SK-MEL-5 (cell line): ENCODE measurements at regions not wholly inside any gene's neighbourhood (a gene's known extent, or its start where the extent isn't known, plus 50 kb on each side); places are given as distances from the start of the nearest gene placed in this dataset.

ENCODE experiments used
- DNase-seq: peaks from one replicate; pipeline ENCODE4 v3.0.0-alpha.2; 2016; ENCODE audit warnings: low read depth, low spot score
- in situ Hi-C: cut with HindIII; loops from 2 replicates; pipeline ENCODE4 v1.10.0; 2016; ENCODE audit warnings: low sequenced_read_pairs, high pct_unique_total_duplicates, low pct_unique_long_range_greater_than_20kb

DNA sequence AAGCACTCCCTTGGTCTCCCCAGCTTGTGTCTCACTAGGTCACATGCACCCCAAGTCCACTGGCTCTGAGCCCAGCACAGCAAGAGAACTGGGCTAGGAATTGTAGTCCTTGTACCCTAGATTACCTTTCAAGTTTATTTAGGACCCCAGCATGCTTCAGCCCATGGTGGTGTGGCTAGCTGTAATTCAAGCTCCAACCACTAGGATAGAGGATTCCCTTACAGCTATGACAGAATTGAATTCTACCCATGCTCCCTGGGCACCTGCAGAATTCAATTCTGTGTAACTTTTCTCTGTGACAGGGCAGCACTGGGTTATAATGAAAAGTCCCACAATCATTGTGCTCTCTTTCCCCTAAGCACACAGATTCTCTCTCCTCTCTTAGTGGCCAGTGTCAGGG is 253.8 kb upstream of the DMD start:
- in situ Hi-C loops = no loop called here
- DNase-seq = peak; percentile 1

DNA sequence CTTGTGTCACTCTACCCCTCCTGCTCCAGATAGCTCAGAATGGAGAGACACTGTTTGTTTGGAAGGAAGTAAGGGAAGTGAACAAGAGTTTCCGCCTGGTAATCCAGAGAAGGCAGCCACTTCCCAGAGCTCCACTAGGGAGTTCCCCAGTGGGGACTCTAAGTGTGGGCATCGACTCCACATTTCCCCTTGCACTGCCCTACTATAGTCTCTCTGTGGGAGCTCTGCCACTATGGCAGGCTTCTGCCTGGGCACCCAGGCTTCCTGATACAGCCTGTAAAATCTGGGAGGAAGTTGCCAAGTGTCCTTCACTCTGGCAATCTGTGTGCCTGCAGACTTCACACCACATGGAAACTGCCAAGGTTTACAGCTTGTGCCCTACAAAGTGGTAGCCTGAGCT is 245.8 kb upstream of the DMD start:
- in situ Hi-C loops = no loop called here
- no peak for DNase-seq

DNA sequence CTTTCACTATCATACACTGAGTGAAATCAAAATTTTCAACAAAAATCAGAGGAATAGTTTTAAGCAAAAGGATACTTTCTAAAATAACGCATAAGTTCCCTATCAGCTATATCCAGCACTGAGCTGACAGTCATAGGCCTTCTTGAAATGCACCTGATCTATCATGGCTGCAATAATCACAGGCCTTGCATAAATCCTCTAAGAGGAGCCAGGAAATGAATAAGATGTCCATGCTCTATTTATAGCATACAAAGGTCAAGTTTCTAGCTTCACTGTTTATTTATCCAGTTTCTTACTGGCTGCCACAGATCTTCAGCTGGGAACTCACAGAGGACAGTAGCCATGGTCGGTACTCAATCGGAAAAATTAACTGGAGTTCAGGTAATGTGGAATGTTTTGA is 235.9 kb upstream of the DMD start:
- in situ Hi-C loops = no loop called here
- no peak for DNase-seq

DNA sequence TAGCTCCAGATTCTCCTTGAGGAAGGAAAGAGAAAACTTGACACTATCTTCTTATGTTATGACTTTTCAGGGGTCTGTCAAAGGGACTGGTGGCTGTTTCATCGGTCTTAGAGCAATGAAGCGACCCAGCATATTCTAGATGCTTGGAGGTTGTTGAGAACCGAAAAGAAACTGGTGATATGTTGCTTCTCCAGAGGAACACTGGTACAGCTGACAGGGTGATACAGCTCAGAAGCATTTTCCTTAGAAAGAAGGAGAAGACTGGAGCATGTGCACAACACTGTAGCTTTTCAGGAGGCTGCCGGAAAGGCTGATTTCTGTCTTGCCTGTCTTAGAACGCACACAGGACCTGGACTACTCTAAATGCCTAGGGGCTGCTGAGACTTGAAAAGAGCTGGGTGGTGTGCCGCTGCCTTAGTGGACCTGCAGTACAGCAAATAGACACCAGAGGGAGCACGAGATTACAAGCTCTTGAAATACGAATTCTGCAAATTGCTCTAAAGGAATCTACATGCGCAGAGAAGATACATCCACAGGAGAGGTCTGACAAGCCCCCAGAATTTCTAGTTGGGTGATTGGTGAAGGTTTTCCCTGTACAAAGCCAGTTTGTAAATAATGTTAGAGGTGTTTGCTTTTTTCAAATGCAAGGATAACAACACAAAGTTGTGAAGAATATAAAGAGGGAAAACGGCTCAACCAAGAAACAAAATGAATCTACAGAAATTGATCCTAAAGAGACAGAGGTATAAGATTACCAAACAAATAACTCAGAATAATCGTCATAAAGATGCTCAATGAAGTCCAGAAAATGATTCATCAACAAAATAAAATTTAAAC is 223.1 kb upstream of the DMD start:
- in situ Hi-C loops = no loop called here
- peak; percentile 71 for DNase-seq

DNA sequence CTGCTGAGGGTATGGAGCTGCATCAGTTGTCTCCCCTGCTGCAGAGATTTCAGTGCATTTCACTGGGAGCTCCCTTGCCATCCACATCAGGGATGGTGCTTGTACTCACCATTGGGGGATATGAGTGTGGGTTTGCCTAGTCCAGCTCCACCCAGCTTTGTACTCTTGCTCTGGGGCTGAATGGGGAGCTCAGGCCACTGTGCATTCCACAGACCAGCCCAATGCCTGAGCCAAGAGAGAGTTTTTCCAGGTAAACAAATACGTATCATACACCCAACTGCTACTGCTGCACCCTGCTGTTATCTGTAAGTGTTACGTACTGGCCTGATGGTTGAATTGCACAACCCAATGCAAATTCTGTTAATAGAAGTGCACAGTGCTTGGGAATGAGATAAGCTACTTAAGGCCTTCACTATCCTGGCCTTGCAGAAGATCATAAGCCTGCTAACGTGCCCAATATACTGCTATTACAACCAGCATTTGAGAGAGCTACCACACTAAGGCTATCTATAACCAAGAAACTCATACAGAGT is 205.0 kb upstream of the DMD start:
- in situ Hi-C loops = no loop called here
- no peak for DNase-seq

DNA sequence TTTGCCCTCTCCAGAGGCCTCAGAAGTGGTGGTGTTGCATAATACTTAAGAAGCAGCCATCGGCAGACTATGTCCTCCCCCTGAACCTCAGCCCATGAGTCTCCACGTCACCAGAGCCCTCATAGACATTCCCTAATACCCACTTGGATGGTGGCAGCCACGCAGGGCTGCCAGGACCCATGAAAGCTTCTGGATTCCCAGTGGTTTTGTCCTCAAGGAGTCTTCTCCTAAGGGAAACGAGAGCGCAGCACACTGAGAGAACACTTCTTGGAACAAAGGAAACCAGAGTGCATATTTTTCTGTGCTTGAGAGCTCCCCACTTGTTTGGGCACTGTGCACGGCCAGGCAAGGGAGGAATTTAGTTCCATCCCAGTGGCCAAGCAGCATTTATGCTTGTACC is 204.1 kb upstream of the DMD start:
- DNase-seq = no peak
- in situ Hi-C loops = no loop called here

DNA sequence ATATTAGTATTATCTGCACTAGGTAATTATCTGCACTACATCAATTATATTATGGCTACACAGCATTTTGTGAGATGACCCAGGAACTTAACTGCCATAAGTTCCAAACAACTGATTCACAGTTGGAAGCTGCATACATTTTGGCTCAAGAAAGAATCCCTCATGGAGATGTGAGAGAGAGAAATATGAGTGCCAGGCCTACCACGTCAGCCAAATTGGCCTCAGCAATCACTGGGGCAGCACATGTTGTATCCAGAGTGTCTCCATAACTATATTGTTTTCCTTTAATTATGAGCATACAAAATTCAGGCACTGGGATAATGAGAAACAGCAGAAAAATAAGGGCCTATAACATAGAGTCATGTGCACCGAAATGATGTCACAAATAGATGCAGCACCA is 174.2 kb upstream of the DMD start:
- in situ Hi-C loops = no loop called here

DNA sequence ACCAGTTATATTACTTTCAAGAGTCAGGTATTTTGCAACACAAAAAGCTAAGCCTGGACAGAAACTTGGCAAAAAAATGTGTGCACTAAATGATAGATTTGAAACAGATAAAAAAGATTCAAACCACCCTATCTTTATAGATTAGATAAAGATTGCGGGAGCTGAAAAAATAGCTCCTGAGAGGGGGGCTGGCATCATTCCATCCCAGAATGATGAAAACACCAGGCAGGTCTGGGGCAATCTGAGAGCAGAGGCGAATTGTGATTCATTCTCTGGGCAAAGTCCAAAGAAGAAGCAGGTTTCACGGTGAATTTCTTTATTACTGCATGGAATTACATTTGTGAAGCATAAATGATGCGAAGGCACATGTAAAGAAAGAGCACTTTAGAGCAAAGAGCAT is 168.5 kb upstream of the DMD start:
- no peak for DNase-seq
- in situ Hi-C loops = no loop called here

More for the DNA sequence above, 174.2 kb upstream of the DMD start:
- DNase-seq = no peak

DNA sequence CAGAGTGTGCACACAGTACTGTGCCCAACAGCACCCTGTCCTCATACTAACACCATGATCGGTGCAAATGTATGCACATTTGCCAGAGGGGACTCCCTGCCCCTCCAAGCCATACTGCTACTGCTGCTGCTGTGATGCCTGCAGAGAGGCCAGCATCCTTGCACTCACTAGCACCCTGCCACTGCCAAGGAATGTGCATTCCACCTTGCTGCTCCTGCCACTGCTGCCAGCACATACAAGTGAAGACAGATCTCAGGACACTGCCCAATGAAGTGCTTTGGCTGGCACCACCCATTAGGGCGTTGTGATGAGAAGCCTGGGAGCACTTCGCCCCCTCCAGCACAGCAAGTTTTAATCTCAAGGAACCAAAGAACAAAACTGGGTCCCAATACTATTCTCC is 146.3 kb upstream of the DMD start:
- DNase-seq = no peak
- in situ Hi-C loops = no loop called here

DNA sequence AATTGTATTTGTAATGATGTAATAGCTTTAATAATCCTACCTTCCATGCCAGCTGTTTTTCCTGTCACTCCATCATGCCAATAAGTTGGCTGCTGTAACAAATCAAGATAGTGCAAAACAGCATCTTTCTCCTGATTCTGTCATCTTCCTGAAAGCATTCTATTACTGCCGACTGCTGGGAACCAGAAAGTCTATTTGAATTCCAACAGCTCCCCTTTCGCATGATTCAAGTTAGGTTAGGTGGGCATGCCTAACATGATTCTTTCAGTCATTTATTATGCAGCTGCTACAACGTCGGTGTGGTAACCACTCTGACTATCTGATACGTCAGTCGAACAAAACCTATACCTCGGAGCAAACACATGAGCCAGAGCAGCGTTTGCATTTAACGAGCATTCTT is 127.9 kb upstream of the DMD start:
- in situ Hi-C loops = no loop called here
- peak; percentile 16 for DNase-seq

DNA sequence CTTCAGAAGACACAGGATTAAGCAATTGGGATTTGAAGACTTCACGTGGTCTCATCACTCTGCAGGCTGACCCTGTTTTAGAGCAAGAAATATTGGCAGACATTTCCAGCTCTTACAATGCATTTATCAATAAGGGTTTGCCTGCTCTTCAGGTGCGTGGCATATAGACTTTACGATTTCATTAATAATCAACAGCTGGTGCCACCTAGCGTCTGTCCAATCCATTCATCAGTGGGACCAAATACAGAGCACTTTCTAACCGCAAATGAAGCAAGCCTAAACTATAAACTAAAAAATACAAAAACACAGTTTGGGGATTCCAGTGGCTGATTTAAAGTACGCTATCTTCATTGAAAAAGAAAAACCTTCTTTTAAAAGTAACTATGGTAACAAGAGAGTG is 125.4 kb upstream of the DMD start:
- DNase-seq = peak; percentile 57
- in situ Hi-C loops = no loop called here

DNA sequence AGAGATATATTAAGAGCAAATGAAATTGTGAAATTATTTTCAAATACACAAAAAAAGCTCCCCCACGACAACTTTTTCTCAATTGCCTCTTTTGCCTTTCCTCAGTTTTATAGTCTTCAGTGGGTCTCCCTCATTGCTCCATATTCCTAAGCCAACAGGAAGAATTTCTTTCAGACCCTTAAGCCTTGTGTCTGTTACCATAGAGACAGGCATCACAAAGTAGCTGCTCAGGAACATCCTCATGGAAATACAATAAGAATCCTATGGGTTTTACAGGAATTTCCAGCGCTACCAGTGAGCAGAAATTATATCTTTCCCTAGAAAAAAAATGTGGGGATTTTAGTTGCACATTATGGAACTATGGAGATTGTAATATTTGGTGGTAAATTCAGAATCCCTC is 121.9 kb upstream of the DMD start:
- no peak for DNase-seq
- in situ Hi-C loops = no loop called here

DNA sequence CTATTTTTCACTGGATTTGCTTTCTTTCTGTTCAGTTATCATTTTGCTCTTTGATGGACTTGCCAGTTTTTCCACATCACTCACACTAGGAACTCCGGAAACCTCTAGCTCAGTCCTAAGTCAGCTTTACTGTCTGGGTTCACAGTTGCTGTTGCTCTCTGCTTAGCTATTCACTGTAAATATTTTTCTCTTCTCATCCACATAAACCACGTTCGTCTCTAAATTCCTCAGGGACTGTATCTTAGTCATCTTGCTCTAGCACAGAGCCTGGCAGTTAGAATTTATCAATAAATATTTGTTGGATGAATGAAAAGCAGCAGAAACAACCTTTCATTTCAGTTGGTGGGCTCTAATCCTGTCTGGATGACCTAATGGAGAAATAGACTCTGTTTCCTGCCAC is 119.4 kb upstream of the DMD start:
- DNase-seq = no peak
- in situ Hi-C loops = no loop called here

DNA sequence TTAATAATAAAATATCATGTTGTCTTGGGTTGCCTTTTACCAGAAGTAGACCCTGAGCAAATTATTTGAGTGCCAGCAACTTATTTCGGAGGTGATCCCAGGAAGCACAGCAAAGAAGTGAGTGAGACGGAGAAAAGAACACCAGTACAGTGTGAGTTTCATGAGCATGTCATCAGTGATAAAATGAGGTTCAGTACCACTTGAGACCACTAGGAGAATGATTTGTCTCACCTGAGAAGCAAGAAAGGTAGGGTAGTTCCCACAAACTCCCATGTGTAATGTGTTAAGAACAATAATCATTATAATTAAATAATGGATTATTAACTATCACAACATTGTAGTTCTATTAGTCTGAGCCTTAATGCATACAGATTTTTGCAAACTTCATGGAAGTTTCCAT is 112.8 kb upstream of the DMD start:
- no peak for DNase-seq
- in situ Hi-C loops = no loop called here

DNA sequence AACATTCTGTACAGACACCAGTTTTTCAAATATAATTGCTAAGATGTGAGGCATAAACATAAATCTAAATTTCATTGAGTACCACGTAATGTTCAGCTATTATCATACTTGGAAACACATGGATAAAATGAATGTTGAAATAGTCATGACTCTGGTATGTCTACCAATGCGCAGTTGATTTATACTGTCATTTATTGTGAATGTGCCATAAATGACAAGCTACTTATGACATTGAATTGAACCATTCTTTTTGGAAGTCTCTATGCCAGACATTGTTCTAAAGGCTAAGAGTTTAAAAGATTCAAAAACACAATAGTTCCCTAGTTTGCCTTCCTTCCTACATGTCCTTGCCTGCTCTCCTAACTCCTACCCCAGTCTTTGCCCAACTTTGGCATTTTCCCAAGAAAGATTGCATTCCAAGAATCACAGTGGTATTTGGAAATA is 96.6 kb upstream of the DMD start:
- in situ Hi-C loops = no loop called here
- peak; percentile 15 for DNase-seq

DNA sequence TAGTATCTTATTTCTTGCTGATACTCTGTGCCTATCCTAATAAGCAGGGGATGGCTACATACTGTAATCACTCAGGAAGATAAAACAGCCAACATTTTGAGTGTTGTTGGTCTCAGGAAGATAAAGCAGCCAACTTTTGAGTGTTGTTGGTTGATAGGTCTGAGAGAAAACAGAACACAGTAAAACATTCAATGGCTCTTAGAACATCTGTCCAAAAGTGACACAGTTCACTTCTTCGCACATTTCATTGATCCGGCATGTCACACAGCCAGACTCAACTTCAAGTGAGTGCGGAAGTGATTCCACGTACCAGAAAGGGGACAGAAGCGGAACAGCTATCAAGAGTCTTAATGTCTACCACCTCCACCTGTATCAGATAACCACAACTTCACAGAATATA is 87.3 kb upstream of the DMD start:
- in situ Hi-C loops = no loop called here
- DNase-seq = no peak

DNA sequence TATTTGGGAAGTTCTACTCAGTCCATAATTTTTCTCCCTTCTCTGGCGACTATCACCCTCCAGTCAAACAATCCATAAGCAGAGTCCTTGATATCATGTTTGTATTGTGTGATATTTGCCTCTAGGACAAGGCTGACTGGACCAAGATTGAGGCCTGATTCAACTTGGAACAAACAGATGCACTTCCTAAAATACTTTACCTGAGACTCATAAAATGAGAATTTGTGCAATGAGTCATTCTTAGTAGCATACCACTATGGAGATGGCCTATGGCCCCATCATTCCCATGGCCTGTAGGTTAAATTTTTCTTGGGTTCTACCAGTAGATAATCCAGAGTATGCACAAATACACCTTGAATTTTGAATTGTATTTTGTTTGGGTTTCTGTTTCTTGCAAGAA is 74.2 kb upstream of the DMD start:
- in situ Hi-C loops = no loop called here

DNA sequence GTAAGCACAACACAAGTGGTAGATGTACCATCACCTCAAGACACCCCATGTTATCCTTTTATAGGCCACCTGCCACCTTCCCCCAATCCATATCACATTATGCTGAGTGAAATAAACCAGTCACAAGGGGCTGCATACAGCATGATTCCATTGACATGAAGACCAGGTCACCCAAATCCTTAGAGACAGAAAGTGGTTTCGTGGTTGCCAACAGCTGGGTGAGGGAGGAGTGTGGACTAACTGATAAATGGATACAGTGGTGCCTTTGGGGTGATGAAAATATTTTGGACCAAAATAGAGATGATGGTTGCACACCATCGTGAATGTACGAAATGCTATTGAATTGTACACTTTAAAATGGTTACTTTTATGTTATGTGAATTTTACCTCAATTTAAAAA is 65.7 kb upstream of the DMD start:
- DNase-seq = no peak
- in situ Hi-C loops = no loop called here

More for the DNA sequence above, 74.2 kb upstream of the DMD start:
- DNase-seq = no peak

DNA sequence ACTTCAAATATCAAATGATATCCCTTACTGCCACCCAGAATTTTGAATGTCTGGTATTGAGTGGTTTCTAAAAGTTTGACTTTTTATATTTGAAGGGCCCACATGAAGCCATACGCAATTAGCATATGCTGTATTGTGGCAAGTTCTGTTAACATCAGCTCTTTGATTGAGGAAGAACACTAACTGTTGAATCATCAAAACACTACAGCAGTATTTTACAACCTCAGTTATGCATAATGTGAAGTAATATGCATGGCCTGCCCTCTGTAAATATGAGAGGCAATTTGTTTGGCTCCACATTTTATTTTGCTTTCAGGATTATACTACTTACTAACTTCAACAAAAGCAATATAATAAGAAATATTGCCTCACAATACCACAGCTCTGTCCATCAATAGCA is 62.2 kb upstream of the DMD start:
- no peak for DNase-seq
- in situ Hi-C loops = no loop called here
